ENCODE measurements at regions not wholly inside any gene's neighbourhood (a gene's known extent, or its start where the extent isn't known, plus 50 kb on each side); places are given as distances from the start of the nearest gene placed in this dataset.

- H3K4me3 ChIP-seq (ENCODE audit: low read depth, poor library complexity, severe bottlenecking), result no peak overlapping the region
- intact Hi-C loops (cut with DNase I; ENCODE audit: low total_unique reads), result no loop called here
- WGBS, 2 donors, result 31 to 64% methylated on average over 2 of the region's 2 CpGs
- no peak for DNase-seq (ENCODE audit: low spot score in 2 of 2)
- TF ChIP-seq POLR2A (IDR thresholded peaks at IDR 0.05) (no peak), CTCF (IDR thresholded peaks at IDR 0.05) (no peak)
Observed at GRCh38 chr4:156568484-156568883, 403.1 kb downstream of the PDGFC start.

GRCh38 chr4:156568041-156568440 lies 403.6 kb downstream of the PDGFC start:
- intact Hi-C loops (cut with DNase I; ENCODE audit: low total_unique reads), result no loop called here
- DNase-seq (ENCODE audit: low spot score in 2 of 2), result no peak
- H3K4me3 ChIP-seq (ENCODE audit: low read depth, poor library complexity, severe bottlenecking), result no peak overlapping the region
- TF ChIP-seq CTCF (IDR thresholded peaks at IDR 0.05) (no peak), POLR2A (IDR thresholded peaks at IDR 0.05) (no peak)
- WGBS, 2 donors, result 57 to 58% methylated on average over 4 of the region's 4 CpGs

GRCh38 chr4:156560701-156561100 lies 410.9 kb downstream of the PDGFC start:
- intact Hi-C loops (cut with DNase I; ENCODE audit: low total_unique reads), result no loop called here
- no peak for DNase-seq (ENCODE audit: low spot score in 2 of 2)
- 77 to 88% methylated on average over 2 of the region's 2 CpGs for WGBS, 2 donors
- no peak for TF ChIP-seq POLR2A (IDR thresholded peaks at IDR 0.05)
- TF ChIP-seq CTCF (IDR thresholded peaks at IDR 0.05), result no peak
- H3K4me3 ChIP-seq (ENCODE audit: low read depth, poor library complexity, severe bottlenecking), result no peak overlapping the region

GRCh38 chr4:156559346-156559745 lies 412.3 kb downstream of the PDGFC start:
- intact Hi-C loops (cut with DNase I; ENCODE audit: low total_unique reads), result no loop called here
- 45 to 58% methylated on average over 3 of the region's 3 CpGs for WGBS, 2 donors

GRCh38 chr4:156558373-156559025 lies 413.1 kb downstream of the PDGFC start:
- H3K4me3 ChIP-seq (ENCODE audit: low read depth, poor library complexity, severe bottlenecking), result no peak overlapping the region
- intact Hi-C loops (cut with DNase I; ENCODE audit: low total_unique reads), result no loop called here
- 82 to 86% methylated on average over 7 of the region's 7 CpGs for WGBS, 2 donors
- TF ChIP-seq POLR2A (IDR thresholded peaks at IDR 0.05) (no peak), CTCF (IDR thresholded peaks at IDR 0.05) (no peak)
- DNase-seq (ENCODE audit: low spot score in 2 of 2), result no peak

More at GRCh38 chr4:156559346-156559745, 412.3 kb downstream of the PDGFC start:
- no peak for DNase-seq (ENCODE audit: low spot score in 2 of 2)
- TF ChIP-seq POLR2A (IDR thresholded peaks at IDR 0.05) (no peak), CTCF (IDR thresholded peaks at IDR 0.05) (no peak)
- H3K4me3 ChIP-seq (ENCODE audit: low read depth, poor library complexity, severe bottlenecking), result no peak overlapping the region

GRCh38 chr4:156557920-156558319 lies 413.7 kb downstream of the PDGFC start:
- intact Hi-C loops (cut with DNase I; ENCODE audit: low total_unique reads), result no loop called here
- no peak for DNase-seq (ENCODE audit: low spot score in 2 of 2)
- TF ChIP-seq POLR2A (IDR thresholded peaks at IDR 0.05) (no peak), CTCF (IDR thresholded peaks at IDR 0.05) (no peak)
- no peak overlapping the region for H3K4me3 ChIP-seq (ENCODE audit: low read depth, poor library complexity, severe bottlenecking)
- 96% methylated on average over 3 of the region's 3 CpGs for WGBS, 2 donors

All from lower leg skin (tissue), 4 donors.